22Rv1 (cell line): ENCODE measurements at regions not wholly inside any gene's neighbourhood (a gene's known extent, or its start where the extent isn't known, plus 50 kb on each side); places are given as distances from the start of the nearest gene placed in this dataset.

Experiments
- H3K27ac ChIP-seq: fragments of 450-650 bp; 2 replicates; pipeline ENCODE4 v1.5.1; 2017
- ZFX ChIP-seq: fragments of 450-650 bp; IDR thresholded peaks from 2 replicates; pipeline ENCODE4 v1.6.1; 2017; ENCODE audit warnings: antibody characterized with exemption, borderline replicate concordance
- TF ChIP-seq, protein P1 (sequence below): fragments of 450-650 bp; IDR thresholded peaks from 2 replicates; pipeline ENCODE4 v1.5.1; 2017; ENCODE audit warnings: mild to moderate bottlenecking

DNA sequence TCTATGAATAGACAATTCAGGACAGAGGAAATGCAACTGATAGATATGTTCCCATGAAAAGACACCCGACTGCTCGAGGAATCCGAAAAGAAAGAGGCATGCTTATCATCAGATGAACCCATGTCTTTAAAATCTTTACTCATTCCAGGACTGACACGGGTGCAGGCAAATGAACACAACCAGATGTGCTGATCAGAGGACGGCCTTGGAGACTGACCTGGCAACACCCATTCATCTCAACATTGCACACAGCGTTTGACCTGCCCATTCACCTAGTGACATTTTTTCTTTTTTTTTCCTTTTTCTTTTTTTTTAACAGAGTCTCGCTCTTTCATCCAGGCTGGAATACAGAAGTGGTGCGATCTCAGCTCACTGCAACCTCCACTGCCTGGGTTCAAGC, 377.5 kb downstream of the EIPR1 start:
- no peak overlapping the region for H3K27ac ChIP-seq
- TF ChIP-seq, protein P1, sequence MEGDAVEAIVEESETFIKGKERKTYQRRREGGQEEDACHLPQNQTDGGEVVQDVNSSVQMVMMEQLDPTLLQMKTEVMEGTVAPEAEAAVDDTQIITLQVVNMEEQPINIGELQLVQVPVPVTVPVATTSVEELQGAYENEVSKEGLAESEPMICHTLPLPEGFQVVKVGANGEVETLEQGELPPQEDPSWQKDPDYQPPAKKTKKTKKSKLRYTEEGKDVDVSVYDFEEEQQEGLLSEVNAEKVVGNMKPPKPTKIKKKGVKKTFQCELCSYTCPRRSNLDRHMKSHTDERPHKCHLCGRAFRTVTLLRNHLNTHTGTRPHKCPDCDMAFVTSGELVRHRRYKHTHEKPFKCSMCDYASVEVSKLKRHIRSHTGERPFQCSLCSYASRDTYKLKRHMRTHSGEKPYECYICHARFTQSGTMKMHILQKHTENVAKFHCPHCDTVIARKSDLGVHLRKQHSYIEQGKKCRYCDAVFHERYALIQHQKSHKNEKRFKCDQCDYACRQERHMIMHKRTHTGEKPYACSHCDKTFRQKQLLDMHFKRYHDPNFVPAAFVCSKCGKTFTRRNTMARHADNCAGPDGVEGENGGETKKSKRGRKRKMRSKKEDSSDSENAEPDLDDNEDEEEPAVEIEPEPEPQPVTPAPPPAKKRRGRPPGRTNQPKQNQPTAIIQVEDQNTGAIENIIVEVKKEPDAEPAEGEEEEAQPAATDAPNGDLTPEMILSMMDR, result no peak
- no peak for TF ChIP-seq ZFX

DNA sequence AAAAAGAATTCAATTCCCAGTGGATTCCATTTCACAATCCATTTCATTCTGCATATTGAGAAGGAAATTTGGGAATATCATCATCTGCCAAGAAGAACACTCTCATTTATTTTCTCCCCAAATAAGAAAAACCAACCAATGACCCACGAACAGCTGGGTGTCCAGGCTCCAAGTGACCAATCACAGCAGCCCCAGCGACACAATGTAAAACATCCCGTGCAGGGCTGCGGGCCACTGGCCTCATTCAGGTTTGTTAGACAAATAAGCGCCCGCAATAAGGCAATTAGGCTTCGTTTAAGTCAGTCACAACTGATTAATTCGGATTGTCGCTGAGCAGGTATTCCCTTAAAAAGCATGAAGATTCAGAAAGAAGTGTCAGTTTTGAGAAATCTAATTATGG, 378.6 kb downstream of the EIPR1 start:
- TF ChIP-seq, protein P1, result no peak
- H3K27ac ChIP-seq, result no peak overlapping the region

DNA sequence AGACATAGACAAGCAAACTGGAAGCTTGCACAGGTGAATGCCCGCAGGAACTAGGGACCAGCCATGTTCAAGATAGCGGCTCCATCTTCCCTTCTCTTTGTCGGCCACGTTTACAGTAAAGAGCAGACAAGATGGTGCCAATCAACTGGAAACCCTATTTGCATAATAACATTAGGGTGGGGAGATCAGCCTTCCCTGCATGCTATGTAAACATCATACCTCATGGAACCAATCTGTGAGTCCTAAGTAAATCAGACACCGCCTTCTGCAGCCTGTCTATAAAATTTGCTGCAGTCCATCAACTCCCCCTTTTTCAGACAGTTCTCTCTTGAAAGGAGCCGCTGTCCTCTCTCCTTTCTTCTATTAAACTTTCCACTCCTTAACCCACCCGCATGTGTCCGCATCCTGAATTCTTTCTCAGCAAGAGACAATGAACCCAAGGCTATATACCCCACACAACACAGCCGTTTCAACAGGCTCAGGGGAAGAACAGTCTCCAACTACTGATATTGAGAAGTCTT, 384.4 kb downstream of the EIPR1 start:
- TF ChIP-seq ZFX, result no peak
- TF ChIP-seq, protein P1, result no peak
- no peak overlapping the region for H3K27ac ChIP-seq

DNA sequence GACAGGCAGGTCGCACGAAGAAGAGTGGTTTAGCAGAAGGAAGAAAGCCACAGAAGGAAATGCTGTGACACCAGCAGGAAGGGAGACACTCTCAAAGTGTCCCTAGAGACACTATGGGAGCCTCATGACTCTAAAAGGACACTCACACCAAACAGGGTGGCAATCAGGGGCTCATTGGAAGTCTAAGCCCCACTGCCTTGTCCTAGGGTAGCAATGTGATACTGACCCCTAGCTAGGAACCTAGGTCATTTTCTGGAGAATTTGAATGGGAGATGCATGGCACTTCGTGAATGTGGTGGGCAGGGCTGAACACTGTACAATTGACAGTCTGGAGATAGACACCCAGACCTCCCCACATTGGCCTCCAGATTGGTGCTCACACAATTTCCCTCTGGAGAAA, 385.0 kb downstream of the EIPR1 start:
- TF ChIP-seq, protein P1, result no peak
- no peak for TF ChIP-seq ZFX
- no peak overlapping the region for H3K27ac ChIP-seq

DNA sequence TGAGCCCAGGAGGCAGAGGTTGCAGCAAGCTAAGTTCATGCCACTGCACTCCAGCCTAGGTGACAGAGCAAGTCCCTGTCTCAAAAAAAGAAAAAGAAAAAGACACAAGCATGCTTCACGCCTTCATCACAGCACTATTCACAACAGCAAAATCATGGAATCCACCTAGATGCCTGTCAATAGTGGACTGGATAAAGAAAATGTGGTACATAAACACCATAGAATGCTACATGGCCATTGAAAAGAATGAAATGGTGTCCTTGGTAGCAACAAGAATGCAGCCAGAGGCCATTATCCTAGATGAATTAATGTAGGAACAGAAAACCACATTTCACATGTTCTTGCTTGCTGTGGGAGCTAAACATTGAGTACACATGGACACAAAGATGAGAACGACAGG, 392.6 kb downstream of the EIPR1 start:
- TF ChIP-seq, protein P1, result no peak
- TF ChIP-seq ZFX, result no peak
- H3K27ac ChIP-seq, result no peak overlapping the region

DNA sequence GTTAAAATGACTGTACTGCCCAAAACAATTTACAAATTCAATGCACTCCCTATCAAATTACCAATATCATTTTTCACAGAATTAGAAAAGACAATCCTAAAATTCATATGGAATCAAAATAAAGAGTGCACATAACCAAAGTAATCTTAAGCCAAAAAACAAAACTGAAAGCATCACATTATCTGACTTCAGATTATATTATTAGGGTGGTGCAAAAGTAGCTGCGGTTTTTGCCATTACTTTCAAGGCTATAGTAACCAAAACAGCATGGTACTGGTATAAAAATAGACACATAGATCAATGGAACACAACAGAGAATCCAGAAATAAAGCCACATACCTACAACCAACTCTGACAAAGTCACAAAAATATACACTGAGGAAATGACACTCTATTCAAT, 396.6 kb downstream of the EIPR1 start:
- no peak overlapping the region for H3K27ac ChIP-seq
- TF ChIP-seq, protein P1, result no peak
- TF ChIP-seq ZFX, result no peak

DNA sequence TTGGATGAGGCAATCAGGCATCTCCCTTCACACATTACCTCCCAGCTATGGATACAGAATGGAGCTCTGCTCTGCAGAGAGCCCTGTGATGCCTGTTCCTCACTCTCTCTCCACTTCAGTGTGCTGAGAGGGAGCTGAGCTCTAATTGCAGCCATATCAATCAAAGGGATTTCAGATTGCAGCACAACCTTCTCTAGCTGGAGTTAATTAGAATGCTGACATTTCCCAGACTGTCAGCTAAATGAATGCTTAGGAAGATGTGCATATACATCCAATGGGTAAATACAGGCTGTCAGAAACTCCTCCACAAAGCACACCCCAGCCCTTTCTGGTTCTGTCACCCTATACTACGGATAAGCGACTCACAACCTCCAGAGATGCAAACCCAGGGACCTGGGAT, 402.6 kb downstream of the EIPR1 start:
- TF ChIP-seq, protein P1, result no peak
- no peak for TF ChIP-seq ZFX
- no peak overlapping the region for H3K27ac ChIP-seq
